ENCODE measurements at regions not wholly inside any gene's neighbourhood (a gene's known extent, or its start where the extent isn't known, plus 50 kb on each side); places are given as distances from the start of the nearest gene placed in this dataset.

GRCh38 chr14:87756661-87757060 lies 236.3 kb downstream of the GALC start:
- no peaks in the 10 kb centered on the region for H3K9me3 ChIP-seq (replicated peaks; ENCODE audit: control insufficient read depth, insufficient read depth, low read length)
- no peak overlapping the region for H3K9ac ChIP-seq (ENCODE audit: control insufficient read depth, insufficient read depth, low read length)
- intact Hi-C loops (cut with micrococcal nuclease; ENCODE audit: unreplicated experiment) (no loop called here), in situ Hi-C loops (cut with MboI) (no loop called here)
- no peak for DNase-seq (ENCODE audit: low read depth, low spot score)
- ChIA-PET RAD21 (ENCODE audit: unreplicated experiment) (interaction anchor here (1.2 kb wide), 1 partner anchor 11 kb away, joined by 3 read pairs; no protein-coding TSS in a partner anchor), POLR2A (no interaction called here), CTCF (no interaction called here), SMC1A (ENCODE audit: uncharacterized antibody, unreplicated experiment) (interaction anchor here (0.9 kb wide), 1 partner anchor 57 kb away, joined by 3 read pairs; no protein-coding TSS in a partner anchor)
- no peaks in the 10 kb centered on the region for H3K36me3 ChIP-seq (ENCODE audit: control insufficient read depth in 2 of 2, insufficient read depth in 2 of 2, low read length in 1 of 2)
- no peak overlapping the region for H3K27ac ChIP-seq (ENCODE audit: control insufficient read depth, insufficient read depth)
- H3K4me3 ChIP-seq: no peak overlapping the region
- no peak overlapping the region for H3K4me2 ChIP-seq (ENCODE audit: control insufficient read depth, insufficient read depth)
- no peaks in the 10 kb centered on the region for H3K27me3 ChIP-seq (replicated peaks in 1 of 2; ENCODE audit: control insufficient read depth in 2 of 2, insufficient read depth in 2 of 2, low read length in 1 of 2)
- no peak for FAIRE-seq
- peak; percentile 66 for ATAC-seq
- WGBS (ENCODE audit: insufficient coverage, insufficient replicate concordance, low lambda C conversion rate, missing lambda C conversion rate): 18% methylated on average over 2 of the region's 2 CpGs
- no peaks in the 10 kb centered on the region for H3K79me2 ChIP-seq (ENCODE audit: control insufficient read depth, insufficient read depth, low read length)
- H4K20me1 ChIP-seq (ENCODE audit: control insufficient read depth, insufficient read depth): no peaks in the 10 kb centered on the region
- H3K4me1 ChIP-seq (ENCODE audit: control insufficient read depth, insufficient read depth, low read length): no peaks in the 10 kb centered on the region
- BruUV-seq (replicated peaks): no TSS peak
- H2AFZ ChIP-seq (ENCODE audit: control insufficient read depth, low read depth, low read length): no peak overlapping the region
- TF ChIP-seq NFXL1 (IDR thresholded peaks at IDR 0.05; ENCODE audit: borderline replicate concordance): no peak
- TF ChIP-seq, protein P1, sequence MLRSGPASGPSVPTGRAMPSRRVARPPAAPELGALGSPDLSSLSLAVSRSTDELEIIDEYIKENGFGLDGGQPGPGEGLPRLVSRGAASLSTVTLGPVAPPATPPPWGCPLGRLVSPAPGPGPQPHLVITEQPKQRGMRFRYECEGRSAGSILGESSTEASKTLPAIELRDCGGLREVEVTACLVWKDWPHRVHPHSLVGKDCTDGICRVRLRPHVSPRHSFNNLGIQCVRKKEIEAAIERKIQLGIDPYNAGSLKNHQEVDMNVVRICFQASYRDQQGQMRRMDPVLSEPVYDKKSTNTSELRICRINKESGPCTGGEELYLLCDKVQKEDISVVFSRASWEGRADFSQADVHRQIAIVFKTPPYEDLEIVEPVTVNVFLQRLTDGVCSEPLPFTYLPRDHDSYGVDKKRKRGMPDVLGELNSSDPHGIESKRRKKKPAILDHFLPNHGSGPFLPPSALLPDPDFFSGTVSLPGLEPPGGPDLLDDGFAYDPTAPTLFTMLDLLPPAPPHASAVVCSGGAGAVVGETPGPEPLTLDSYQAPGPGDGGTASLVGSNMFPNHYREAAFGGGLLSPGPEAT (IDR thresholded peaks at IDR 0.05; ENCODE audit: low read depth): no peak
- TF ChIP-seq, protein P2, sequence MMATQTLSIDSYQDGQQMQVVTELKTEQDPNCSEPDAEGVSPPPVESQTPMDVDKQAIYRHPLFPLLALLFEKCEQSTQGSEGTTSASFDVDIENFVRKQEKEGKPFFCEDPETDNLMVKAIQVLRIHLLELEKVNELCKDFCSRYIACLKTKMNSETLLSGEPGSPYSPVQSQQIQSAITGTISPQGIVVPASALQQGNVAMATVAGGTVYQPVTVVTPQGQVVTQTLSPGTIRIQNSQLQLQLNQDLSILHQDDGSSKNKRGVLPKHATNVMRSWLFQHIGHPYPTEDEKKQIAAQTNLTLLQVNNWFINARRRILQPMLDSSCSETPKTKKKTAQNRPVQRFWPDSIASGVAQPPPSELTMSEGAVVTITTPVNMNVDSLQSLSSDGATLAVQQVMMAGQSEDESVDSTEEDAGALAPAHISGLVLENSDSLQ (IDR thresholded peaks at IDR 0.05): peak; percentile 44; the same call in 1 of the 2 replicates
